Mucosa of rectum (tissue), 2 donors: ENCODE measurements at regions not wholly inside any gene's neighbourhood (a gene's known extent, or its start where the extent isn't known, plus 50 kb on each side); places are given as distances from the start of the nearest gene placed in this dataset.
A peak's percentile ranks its signal among the peaks of the same experiment; 100 is the strongest.
"Not testable (repeated sequence)": the region's sequence is repeated elsewhere in the genome, so short reads cannot be mapped to it uniquely, and the experiment has no call there.

ENCODE experiments used
- H3K27ac ChIP-seq, 2 donors: one replicate each; pipeline ENCODE4 v1.7.0; 2013; ENCODE audit warnings: inconsistent platforms in 2 of 2, low read depth in 2 of 2, low read length in 2 of 2
- H3K27me3 ChIP-seq, 2 donors: one replicate each; pipeline ENCODE4 v1.7.0; 2013; ENCODE audit warnings: low read length in 2 of 2; ENCODE audit not compliant: control insufficient read depth in 2 of 2, insufficient read depth in 2 of 2
- H3K36me3 ChIP-seq, 2 donors: one replicate each; pipeline ENCODE4 v1.7.0; 2013; ENCODE audit warnings: low read length in 2 of 2; ENCODE audit not compliant: control insufficient read depth in 2 of 2, insufficient read depth in 2 of 2
- H3K4me1 ChIP-seq, 2 donors: one replicate each; pipeline ENCODE4 v1.7.0; 2013; ENCODE audit warnings: low read length in 2 of 2, mild to moderate bottlenecking in 1 of 2; ENCODE audit not compliant: control insufficient read depth in 2 of 2, insufficient read depth in 2 of 2
- H3K4me3 ChIP-seq, 2 donors: one replicate each; pipeline ENCODE4 v1.7.0; 2013; ENCODE audit warnings: low read length in 2 of 2
- H3K9ac ChIP-seq, 2 donors: one replicate each; pipeline ENCODE4 v1.7.0; 2013; ENCODE audit warnings: low read length in 2 of 2, low read depth in 1 of 2, mild to moderate bottlenecking in 1 of 2
- H3K9me3 ChIP-seq, 2 donors: one replicate each; pipeline ENCODE4 v1.7.0; 2013; ENCODE audit warnings: low read length in 2 of 2; ENCODE audit not compliant: control insufficient read depth in 2 of 2
- donor health status: healthy.
- donor health status: Normal muscosa, but diverticular disease.

DNA sequence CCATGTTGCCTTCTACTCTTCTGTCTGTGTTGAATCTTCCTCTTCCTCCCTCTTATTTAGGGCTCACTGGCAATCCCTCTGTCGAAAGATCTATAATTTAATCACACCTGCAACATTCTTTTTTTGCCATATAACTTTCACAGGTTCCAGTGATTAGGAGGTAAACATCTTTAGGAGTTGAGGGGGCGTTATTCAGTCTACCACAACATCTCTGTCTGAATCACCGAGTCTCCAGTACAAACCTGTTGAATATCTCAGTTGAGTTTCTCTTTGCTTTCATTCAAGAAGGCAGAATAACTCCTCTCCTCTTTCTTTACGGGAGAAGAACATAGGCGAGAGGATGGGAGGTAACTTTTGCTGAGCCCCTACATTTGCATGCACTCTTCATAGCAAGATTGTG lies 101.9 kb upstream of the CDC42BPA start:
- no peaks in the 10 kb centered on the region for H3K27me3 ChIP-seq
- H3K27ac ChIP-seq = no peak overlapping the region
- no peaks in the 10 kb centered on the region for H3K9me3 ChIP-seq
- H3K36me3 ChIP-seq = no peaks in the 10 kb centered on the region
- no peak overlapping the region for H3K4me3 ChIP-seq
- no peak overlapping the region for H3K9ac ChIP-seq
- peaks cover 0 to 6% of the 10 kb centered on the region in 2 donors for H3K4me1 ChIP-seq

DNA sequence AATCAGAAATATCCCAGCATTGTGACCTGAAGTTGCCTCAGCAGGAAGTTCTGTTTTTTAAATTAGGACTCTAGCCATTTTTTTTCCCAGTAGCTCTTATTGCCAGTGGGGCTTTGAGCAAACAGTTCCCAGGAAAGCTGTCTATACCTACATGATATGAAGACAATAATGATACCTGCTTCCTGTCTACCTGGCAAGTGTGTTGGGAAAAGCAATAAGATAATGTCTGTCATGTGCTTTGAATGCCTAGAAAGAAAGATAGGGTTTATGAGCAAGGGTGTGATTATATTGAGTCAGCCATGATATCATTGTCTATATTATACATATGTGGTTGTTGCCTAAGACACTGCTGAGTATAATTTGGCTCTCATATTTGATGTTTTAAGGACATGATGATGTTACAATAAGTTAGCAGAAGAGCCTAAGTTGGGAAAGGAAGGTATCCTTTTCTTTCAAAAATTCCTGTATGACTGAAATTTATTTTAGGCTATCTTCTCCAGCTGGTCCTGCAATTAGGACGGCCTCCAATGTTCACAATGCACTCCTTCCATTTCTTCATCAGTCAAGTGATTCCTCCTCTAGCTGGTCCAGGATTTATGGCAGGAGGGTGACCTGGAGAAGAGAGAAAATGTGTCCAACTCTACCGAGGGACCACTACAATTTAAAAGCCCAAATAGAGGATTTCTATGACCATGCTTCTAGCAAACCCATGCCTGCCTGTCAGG lies 99.6 kb upstream of the CDC42BPA start:
- H3K4me3 ChIP-seq = no peak overlapping the region
- H3K9me3 ChIP-seq = no peaks in the 10 kb centered on the region
- peaks cover 0 to 6% of the 10 kb centered on the region in 2 donors for H3K4me1 ChIP-seq
- no peaks in the 10 kb centered on the region for H3K36me3 ChIP-seq
- peak overlapping the region; percentile 26 to 57 for H3K27ac ChIP-seq
- no peak overlapping the region for H3K9ac ChIP-seq
- no peaks in the 10 kb centered on the region for H3K27me3 ChIP-seq

DNA sequence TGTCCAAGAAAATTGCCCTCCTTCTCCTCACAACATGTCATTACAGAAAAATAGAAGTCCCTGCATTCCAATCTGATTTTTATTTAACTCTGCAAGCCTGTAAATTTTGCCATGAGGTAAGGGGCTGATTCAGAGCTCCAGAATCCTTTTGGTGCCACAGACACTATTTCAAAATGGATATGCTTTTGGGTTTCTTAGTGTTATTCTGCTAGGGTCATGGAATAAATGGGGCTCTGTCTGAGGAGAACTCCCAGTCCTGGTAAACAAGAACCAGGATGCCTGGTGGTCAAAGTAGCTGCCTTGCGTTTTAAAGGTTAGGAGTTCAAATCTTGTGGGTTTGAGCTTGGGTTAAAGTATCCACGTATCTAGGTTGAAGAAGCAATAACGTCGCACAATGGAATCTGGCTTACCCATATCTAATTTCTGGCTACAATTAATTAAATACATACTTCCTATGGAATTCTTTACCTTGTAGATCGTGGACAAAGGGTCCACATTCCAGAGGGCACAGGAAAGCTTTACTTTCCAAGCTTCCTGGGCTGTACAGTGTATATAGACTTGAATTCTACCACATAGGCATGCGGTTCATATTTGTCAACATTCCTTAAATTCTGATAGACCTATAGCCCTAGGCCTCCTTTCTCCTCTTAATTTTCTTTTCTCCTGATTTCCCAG lies 98.0 kb upstream of the CDC42BPA start:
- Histone ChIP-seq H3K27me3 (no peaks in the 10 kb centered on the region), H3K4me3 (no peak overlapping the region), H3K9ac (no peak overlapping the region), H3K9me3 (no peaks in the 10 kb centered on the region), H3K27ac (no peak overlapping the region), H3K36me3 (no peaks in the 10 kb centered on the region), H3K4me1 (peaks cover 0 to 6% of the 10 kb centered on the region in 2 donors)

DNA sequence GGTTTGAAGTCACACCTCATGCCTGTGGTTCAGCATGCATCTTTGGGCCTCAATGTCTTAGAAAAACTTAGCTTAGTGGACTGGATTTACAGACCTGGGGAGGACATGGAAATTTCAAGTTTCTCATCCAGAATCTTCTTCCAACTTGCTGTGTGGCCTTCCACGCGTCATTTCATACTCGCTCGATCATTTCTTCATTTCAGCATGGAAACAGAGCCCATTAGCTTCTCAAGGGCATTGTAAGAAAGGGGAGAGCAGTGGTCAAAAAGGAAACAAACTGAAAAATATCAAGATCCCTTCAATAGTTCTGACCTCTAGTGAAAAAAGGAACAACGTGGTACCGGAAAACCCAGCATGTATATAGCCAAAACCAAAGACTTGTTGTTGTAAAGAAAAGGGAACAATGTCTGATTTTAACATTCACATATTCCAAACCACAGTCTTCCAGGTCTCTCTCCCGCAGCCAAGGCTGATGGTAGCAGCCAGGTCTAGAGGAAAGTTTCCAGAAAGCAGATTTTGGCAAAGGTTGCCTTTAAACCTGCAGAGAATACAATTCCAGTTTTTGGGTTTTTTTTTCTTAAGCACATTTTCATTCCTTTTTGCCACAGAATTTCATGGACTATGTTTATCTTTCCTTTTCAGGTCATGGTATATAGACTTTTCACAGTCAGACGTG lies 97.0 kb upstream of the CDC42BPA start:
- H3K36me3 ChIP-seq = no peaks in the 10 kb centered on the region
- H3K9ac ChIP-seq = no peak overlapping the region
- no peak overlapping the region for H3K27ac ChIP-seq
- peaks cover 0 to 6% of the 10 kb centered on the region in 2 donors for H3K4me1 ChIP-seq
- no peaks in the 10 kb centered on the region for H3K27me3 ChIP-seq
- no peaks in the 10 kb centered on the region for H3K9me3 ChIP-seq
- no peak overlapping the region for H3K4me3 ChIP-seq

DNA sequence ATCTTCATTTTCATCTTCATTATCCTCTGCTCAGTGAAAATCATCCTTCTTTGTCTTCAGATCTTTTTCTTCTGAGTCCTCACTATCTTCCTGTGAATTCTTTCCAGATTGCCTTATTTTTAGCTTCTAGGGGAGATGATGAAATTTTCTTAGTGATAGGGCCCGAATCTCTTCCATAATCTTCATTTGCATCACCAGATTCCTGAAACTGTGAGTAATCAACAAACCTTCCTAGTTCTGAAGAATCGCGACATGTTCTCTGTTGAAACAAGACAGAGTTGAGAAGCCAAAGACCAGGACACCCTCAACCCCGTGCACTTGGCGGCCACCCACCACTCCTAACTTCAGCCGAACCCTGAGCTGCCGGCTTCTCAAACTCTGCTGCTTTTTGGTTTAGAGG lies 92.8 kb upstream of the CDC42BPA start:
- no peak overlapping the region for H3K27ac ChIP-seq
- no peaks in the 10 kb centered on the region for H3K36me3 ChIP-seq
- H3K9ac ChIP-seq = no peak overlapping the region
- H3K4me3 ChIP-seq = no peak overlapping the region
- no peaks in the 10 kb centered on the region for H3K4me1 ChIP-seq
- no peaks in the 10 kb centered on the region for H3K27me3 ChIP-seq
- no peaks in the 10 kb centered on the region for H3K9me3 ChIP-seq

DNA sequence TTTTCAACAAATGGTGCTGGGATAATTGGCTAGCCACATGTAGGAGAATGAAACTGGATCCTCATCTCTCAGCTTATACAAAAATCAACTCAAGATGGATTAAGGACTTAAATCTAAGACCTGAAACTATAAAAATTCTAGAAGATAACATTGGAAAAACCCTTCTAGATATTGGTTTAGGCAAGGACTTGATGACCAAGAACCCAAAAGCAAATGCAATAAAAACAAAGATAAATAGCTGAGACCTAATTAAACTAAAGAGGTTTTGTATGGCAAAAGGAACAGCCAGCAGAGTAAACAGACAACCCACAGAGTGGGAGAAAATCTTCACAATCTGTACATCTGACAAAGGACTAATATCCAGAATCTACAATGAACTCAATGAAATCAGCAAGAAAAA lies 88.0 kb upstream of the CDC42BPA start:
- H3K4me3 ChIP-seq, H3K9me3 ChIP-seq, H3K36me3 ChIP-seq, H3K27ac ChIP-seq, H3K4me1 ChIP-seq, H3K9ac ChIP-seq, H3K27me3 ChIP-seq: not testable (repeated sequence)

DNA sequence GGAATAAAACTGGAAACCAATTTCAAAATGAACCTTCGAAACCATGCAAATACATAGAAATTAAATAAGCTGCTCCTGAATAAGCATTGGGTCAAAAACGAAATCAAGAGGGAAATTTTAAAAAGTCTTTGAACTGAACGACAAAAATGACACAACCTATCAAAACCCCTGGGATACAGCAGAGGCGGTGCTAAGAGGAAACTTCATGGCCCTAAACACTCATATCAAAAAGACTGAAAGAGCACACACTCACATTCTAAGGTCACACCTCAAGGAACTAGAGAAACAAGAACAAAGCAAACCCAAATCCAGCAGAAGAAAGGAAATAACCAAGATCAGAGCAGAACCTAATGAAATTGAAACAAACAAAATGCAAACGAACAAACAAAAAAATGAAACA lies 85.2 kb upstream of the CDC42BPA start:
- Histone ChIP-seq H3K27me3 (no peaks in the 10 kb centered on the region), H3K4me3 (no peak overlapping the region), H3K27ac (no peak overlapping the region), H3K9ac (no peak overlapping the region), H3K9me3 (no peaks in the 10 kb centered on the region), H3K4me1 (no peaks in the 10 kb centered on the region), H3K36me3 (no peaks in the 10 kb centered on the region)

DNA sequence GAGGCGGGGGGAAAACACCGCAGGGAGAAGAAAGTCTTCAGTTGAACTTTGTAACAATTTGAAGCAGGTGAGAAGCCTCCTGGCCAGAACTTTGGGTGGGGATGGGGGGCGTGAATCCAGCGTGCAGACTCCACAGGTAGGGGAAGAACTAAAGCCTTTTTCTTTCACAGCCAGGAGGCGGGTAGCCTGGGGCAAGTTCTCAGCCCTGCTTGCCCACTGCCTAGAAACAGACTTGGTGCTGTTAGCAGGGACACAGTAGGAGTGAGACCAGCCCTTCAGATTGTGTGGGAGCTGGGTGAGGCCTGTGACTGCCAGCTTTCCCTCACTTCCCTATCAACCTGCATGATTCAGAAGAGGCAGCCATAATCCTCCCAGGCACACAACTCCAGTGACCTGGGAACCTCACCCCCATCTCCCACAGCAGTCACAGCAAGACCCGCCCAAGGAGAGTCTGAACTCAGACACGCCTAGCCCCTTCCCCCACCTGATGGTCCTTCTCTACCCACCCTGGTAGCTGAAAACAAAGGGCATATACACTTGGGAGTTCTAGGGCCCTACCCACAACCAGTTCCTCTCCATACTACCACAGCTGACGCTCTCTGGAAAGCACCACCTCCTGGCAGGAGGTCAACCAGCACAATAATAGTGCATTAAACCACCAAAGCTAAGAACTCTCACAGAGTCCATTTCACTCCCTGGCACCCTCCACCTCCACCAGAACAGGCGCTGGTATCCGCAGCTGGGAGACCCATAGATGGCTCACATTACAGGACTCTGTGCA lies 83.5 kb upstream of the CDC42BPA start:
- peak overlapping the region in 1 of 2 donors; percentile 37 for H3K27ac ChIP-seq

DNA sequence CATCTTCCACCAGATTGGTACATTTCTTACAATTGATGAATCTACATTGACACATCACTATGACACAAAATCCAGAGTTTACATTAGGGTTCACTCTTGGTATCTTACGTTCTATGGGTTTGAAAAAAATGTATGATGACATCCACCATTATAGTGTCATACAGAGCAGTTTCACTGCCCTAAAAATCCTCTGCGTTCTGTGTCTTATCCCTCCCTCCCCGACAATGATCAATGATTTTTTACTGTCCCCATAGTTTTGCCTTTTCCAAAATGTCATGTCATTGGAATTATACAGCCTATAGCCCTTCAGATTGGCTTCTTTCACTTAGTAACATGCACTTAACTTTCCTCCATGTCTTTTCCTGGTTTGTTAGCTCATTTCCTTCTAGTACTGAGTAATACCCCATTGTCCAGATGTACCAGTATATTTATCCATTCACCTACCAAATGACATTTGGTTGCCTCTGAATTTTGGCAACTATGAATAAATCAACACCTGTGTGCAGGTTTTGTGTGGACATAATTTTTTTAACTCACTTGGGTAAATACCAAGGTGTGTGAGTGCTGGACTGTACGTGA lies 80.9 kb upstream of the CDC42BPA start:
- no peak overlapping the region for H3K4me3 ChIP-seq
- H3K9me3 ChIP-seq = no peaks in the 10 kb centered on the region
- H3K27ac ChIP-seq = no peak overlapping the region
- no peaks in the 10 kb centered on the region for H3K4me1 ChIP-seq
- no peak overlapping the region for H3K9ac ChIP-seq
- H3K27me3 ChIP-seq = no peaks in the 10 kb centered on the region
- no peaks in the 10 kb centered on the region for H3K36me3 ChIP-seq

More for the DNA sequence above, 83.5 kb upstream of the CDC42BPA start:
- H3K4me1 ChIP-seq = no peaks in the 10 kb centered on the region
- H3K9me3 ChIP-seq = no peaks in the 10 kb centered on the region
- H3K27me3 ChIP-seq = no peaks in the 10 kb centered on the region
- H3K9ac ChIP-seq = no peak overlapping the region
- no peaks in the 10 kb centered on the region for H3K36me3 ChIP-seq
- no peak overlapping the region for H3K4me3 ChIP-seq
